HG02588 (cell line): ENCODE measurements at regions not wholly inside any gene's neighbourhood (a gene's known extent, or its start where the extent isn't known, plus 50 kb on each side); places are given as distances from the start of the nearest gene placed in this dataset.

ENCODE experiments used
- ATAC-seq: cut with Tn5 transposase; IDR thresholded peaks from one replicate; pipeline ENCODE4 v1.9.1; 2021; ENCODE audit warnings: mild to moderate bottlenecking, moderate library complexity; ENCODE audit not compliant: unreplicated experiment

DNA sequence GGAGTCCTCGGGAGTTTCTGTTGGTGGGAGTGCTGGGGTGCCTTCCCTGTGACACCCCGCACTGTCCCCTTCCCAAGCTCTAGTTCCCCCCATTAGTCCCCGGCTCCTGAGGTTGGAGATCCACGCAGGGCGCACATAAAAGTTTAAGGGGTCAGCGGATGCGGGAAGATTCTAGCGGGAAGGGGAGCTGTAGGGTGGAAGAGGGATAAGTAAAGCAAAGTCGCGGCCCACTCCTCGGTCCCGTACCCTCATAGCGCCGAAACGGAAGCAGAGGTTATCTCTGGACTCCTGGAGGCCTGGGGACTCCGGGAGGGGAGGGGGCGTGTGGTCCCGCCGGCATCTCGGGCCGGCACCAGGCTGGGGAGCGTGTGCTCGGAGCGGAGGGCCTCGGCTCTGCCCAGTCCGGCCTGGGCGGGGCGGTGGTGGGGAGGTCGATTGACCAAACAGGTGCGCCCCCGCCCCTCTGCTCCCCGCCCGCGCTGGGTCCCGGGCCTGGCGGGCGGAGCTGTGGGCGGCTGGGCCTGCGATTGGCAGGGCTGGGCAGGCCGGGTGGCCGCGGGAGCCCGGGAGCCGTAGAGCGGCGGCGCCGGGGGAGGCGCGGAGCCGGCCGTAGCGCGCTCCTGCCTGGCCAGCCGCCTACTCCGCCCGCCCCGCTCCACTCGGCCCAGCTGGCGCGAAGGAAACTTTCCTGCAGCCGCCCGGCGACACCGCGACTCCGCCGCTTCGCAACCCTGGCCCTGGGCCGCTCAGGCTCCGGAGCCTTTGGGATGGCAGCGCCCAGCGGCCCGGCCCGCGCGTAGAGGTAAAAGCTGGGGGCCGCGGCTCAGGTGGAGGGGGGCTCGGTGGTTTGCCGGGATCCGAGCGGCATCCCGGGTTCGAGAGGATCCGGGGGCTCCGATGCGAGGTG, 52.2 kb upstream of the DAB2IP start:
- ATAC-seq: no peak

DNA sequence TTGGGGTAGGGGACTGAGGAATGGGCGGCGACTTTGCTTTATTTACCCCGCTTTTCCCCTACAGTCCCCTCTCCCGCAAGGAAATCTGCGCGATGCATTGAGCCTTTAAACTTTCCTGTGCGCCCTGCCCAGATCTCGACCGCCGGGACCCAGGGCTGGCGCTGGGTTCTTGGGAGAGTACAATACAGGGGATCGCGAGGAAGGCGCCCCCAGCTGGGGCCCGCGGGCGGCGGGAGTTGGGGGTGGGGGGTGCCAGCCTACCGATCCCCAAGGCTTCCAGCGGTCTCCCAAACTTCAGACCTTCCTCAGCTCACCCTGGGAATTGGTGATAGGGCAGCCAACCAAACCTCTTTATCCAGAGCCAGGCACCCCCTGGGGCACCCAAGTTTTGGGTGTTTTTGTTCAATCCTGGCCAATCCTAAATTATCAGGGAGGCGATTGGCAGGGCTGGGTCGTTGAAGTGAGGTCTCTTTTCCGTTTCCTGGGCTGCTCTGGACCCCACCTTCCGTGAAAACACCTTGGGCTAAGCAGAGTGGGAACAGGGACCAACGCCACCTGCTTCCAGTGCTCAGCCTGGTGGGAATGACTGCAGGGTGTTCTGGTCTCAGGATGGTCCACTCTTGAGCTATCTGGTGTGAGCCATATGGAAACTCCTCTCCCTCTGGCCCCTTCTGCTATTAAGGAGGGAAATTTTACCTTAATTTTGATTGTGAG, 51.4 kb upstream of the DAB2IP start:
- ATAC-seq: no peak

DNA sequence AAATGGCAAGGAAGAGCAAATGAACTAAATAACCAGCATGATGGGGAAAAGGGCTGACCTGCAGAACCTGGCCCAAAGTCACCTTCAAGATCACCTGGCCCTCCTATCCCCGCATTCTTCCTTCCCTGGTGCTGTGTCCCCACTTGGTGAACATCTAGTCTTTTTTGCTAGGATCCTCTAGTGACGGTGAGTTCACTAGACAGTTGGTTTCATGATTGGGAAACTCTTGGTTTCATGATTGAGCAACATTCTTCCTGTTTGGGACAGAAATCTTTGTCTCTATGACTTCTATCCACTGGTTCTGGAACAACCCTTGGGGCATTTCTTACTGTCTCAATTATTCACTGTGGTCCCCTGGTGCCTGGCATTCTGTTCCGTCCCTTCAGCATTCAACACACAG, 50.2 kb upstream of the DAB2IP start:
- ATAC-seq: no peak
